ENCODE measurements at regions not wholly inside any gene's neighbourhood (a gene's known extent, or its start where the extent isn't known, plus 50 kb on each side); places are given as distances from the start of the nearest gene placed in this dataset.

- TF ChIP-seq GATA2 (IDR thresholded peaks at IDR 0.05; ENCODE audit: low read depth, low read length) (no peak), GATA3 (IDR thresholded peaks at IDR 0.05; ENCODE audit: low read depth, low read length) (no peak)
Measured at GRCh38 chr14:104517867-104518266, 61.7 kb upstream of the C14orf180 start.
